GM23338 (cell line): ENCODE measurements at regions not wholly inside any gene's neighbourhood (a gene's known extent, or its start where the extent isn't known, plus 50 kb on each side); places are given as distances from the start of the nearest gene placed in this dataset.

ENCODE experiments used
- ATAC-seq: fragments of 200-7000 bp; cut with Tn5 transposase; 3 replicates; pipeline ENCODE4 v1.9.1; 2020
- DNase-seq: peaks from one replicate; pipeline ENCODE4 v3.0.0-alpha.2; 2015; ENCODE audit warnings: low spot score
- H2AFZ ChIP-seq: fragments of 200-600 bp; sonication (generic); 2 replicates; pipeline ENCODE4 v1.8.0; 2016; ENCODE audit warnings: antibody characterized with exemption, mild to moderate bottlenecking, moderate library complexity
- H3F3A ChIP-seq: fragments of 200-600 bp; sonication (generic); replicated peaks from 2 replicates; pipeline ENCODE4 v1.8.0; 2017; ENCODE audit warnings: antibody characterized with exemption, mixed run types, low read depth
- H3K27ac ChIP-seq: fragments of 200-600 bp; sonication (generic); 2 replicates; pipeline ENCODE4 v1.6.1; 2016; ENCODE audit warnings: low read depth
- H3K27me3 ChIP-seq: fragments of 200-600 bp; sonication (generic); 2 replicates; pipeline ENCODE4 v1.8.0; 2016; ENCODE audit warnings: mild to moderate bottlenecking, mixed run types, moderate library complexity; ENCODE audit not compliant: insufficient read depth
- H3K36me3 ChIP-seq: fragments of 200-600 bp; sonication (generic); 2 replicates; pipeline ENCODE4 v1.8.0; 2016; ENCODE audit warnings: mild to moderate bottlenecking; ENCODE audit not compliant: insufficient read depth
- H3K4me1 ChIP-seq: fragments of 200-600 bp; sonication (generic); 2 replicates; pipeline ENCODE4 v1.8.0; 2016; ENCODE audit warnings: mild to moderate bottlenecking, moderate library complexity; ENCODE audit not compliant: insufficient read depth
- H3K4me2 ChIP-seq: fragments of 200-600 bp; sonication (generic); 2 replicates; pipeline ENCODE4 v1.7.1; 2017; ENCODE audit warnings: mixed run types
- H3K4me3 ChIP-seq: fragments of 200-600 bp; sonication (generic); 2 replicates; pipeline ENCODE4 v1.6.1; 2016; ENCODE audit warnings: mixed run types
- H3K79me2 ChIP-seq: fragments of 200-600 bp; sonication (generic); replicated peaks from 2 replicates; pipeline ENCODE4 v1.8.0; 2017; ENCODE audit warnings: mild to moderate bottlenecking; ENCODE audit not compliant: insufficient read depth
- H3K9me2 ChIP-seq: fragments of 200-600 bp; sonication (generic); 2 replicates; pipeline ENCODE4 v1.8.0; 2017; ENCODE audit not compliant: insufficient read depth
- H4K20me1 ChIP-seq: fragments of 200-600 bp; sonication (generic); replicated peaks from 2 replicates; pipeline ENCODE4 v1.8.0; 2017; ENCODE audit warnings: mild to moderate bottlenecking; ENCODE audit not compliant: insufficient read depth
- H3K27ac Mint-ChIP-seq: 2 replicates; pipeline ENCODE4 v1.8.0; 2020; ENCODE audit warnings: inconsistent platforms, mild to moderate bottlenecking, moderate library complexity, mixed read lengths
- H3K27me3 Mint-ChIP-seq: 3 replicates; pipeline ENCODE4 v1.8.0; 2022; ENCODE audit warnings: low read depth, mild to moderate bottlenecking, moderate library complexity, mixed read lengths, inconsistent platforms; ENCODE audit not compliant: insufficient read depth, poor library complexity
- H3K36me3 Mint-ChIP-seq: 3 replicates; pipeline ENCODE4 v1.8.0; 2021; ENCODE audit warnings: low read depth, mild to moderate bottlenecking, inconsistent platforms, moderate library complexity, mixed read lengths
- H3K4me1 Mint-ChIP-seq: 3 replicates; pipeline ENCODE4 v1.8.0; 2020; ENCODE audit warnings: mild to moderate bottlenecking, inconsistent platforms, mixed read lengths
- H3K4me3 Mint-ChIP-seq: 3 replicates; pipeline ENCODE4 v1.8.0; 2021; ENCODE audit warnings: moderate library complexity, mild to moderate bottlenecking, inconsistent platforms, mixed read lengths
- H3K9me3 Mint-ChIP-seq: 3 replicates; pipeline ENCODE4 v1.8.0; 2020; ENCODE audit warnings: moderate library complexity, mild to moderate bottlenecking, inconsistent platforms, mixed read lengths
- CREB1 ChIP-seq: fragments of 250-450 bp; sonication (Bioruptor Pico); IDR thresholded peaks from 2 replicates; pipeline ENCODE4 v1.5.0; 2020; ENCODE audit warnings: low read depth, mild to moderate bottlenecking, moderate library complexity
- ETS1 ChIP-seq: IDR thresholded peaks from 2 replicates; pipeline ENCODE4 v1.6.1; 2016; ENCODE audit warnings: antibody characterized with exemption
- EZH2phosphoT487 ChIP-seq: fragments of 200-600 bp; sonication (generic); IDR thresholded peaks from one replicate; pipeline ENCODE4 v1.8.1; 2018; ENCODE audit warnings: antibody characterized with exemption; ENCODE audit not compliant: unreplicated experiment
- NANOG ChIP-seq: IDR thresholded peaks from 2 replicates; pipeline ENCODE4 v1.6.1; 2016; ENCODE audit warnings: antibody characterized with exemption, borderline replicate concordance
- REST ChIP-seq: IDR thresholded peaks from one replicate; pipeline ENCODE4 v1.6.1; 2018; ENCODE audit warnings: antibody characterized with exemption; ENCODE audit not compliant: unreplicated experiment
- STAT1 ChIP-seq: IDR thresholded peaks from one replicate; pipeline ENCODE4 v1.6.1; 2016; ENCODE audit warnings: antibody characterized with exemption; ENCODE audit not compliant: unreplicated experiment
- ZNF331 ChIP-seq: fragments of 250-450 bp; sonication (Bioruptor Pico); IDR thresholded peaks from 2 replicates; pipeline ENCODE4 v1.5.0; 2020; ENCODE audit warnings: low read depth, mild to moderate bottlenecking, moderate library complexity
- ZNF462 ChIP-seq: fragments of 250-450 bp; sonication (Bioruptor Pico); IDR thresholded peaks from 2 replicates; pipeline ENCODE4 v1.5.0; 2020; ENCODE audit warnings: mild to moderate bottlenecking, moderate library complexity
- TF ChIP-seq, protein P1 (sequence below), 2 experiments: fragments of 200-600 bp in 1 of 2; sonication (generic) in 1 of 2; conservative IDR thresholded peaks; 2 replicates each; pipeline versions ENCODE4 v1.5.1 to v1.6.1; 2016 to 2017; ENCODE audit warnings: antibody characterized with exemption in 2 of 2, low read depth in 2 of 2, mild to moderate bottlenecking in 2 of 2, moderate library complexity in 1 of 2

DNA sequence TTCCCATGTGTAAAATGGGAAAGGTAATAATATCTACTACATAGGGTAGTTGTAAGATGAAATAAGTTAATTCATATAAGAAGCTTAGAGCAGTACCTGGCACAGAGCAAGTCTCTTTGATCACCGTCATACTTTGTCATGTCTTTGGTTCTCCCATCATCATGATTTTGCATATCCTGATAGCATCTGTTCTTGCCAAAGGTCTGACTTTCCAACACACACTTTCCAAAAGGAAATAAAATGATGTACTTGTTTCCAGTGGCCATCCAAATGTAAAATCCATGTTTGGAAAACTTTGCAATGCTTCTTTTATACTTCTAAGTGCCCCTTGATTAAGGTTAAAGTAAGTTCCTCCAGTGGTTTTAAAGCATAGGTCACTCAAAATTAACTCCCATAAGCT lies 266.9 kb upstream of the PTGER4 start (continued):
- no peak for TF ChIP-seq REST
- no peak for TF ChIP-seq CREB1 (CRISPR knock-in tag)

GRCh38 chr5:40410964-40411635 lies 268.6 kb upstream of the PTGER4 start:
- no peak overlapping the region for H3K4me2 ChIP-seq
- H3K9me3 Mint-ChIP-seq = no peaks in the 10 kb centered on the region
- H3K27me3 Mint-ChIP-seq = no peaks in the 10 kb centered on the region
- H2AFZ ChIP-seq = no peak overlapping the region; the same call in 1 of the 2 replicates
- H4K20me1 ChIP-seq = no peaks in the 10 kb centered on the region
- no peak overlapping the region for H3K27ac Mint-ChIP-seq
- H3K4me3 ChIP-seq = no peak overlapping the region
- no peaks in the 10 kb centered on the region for H3K79me2 ChIP-seq
- TF ChIP-seq EZH2phosphoT487 (no peak), ETS1 (no peak), ZNF331 (no peak), NANOG (no peak), ZNF462 (CRISPR knock-in tag) (no peak), CREB1 (CRISPR knock-in tag) (no peak), STAT1 (no peak)
- TF ChIP-seq, protein P1, sequence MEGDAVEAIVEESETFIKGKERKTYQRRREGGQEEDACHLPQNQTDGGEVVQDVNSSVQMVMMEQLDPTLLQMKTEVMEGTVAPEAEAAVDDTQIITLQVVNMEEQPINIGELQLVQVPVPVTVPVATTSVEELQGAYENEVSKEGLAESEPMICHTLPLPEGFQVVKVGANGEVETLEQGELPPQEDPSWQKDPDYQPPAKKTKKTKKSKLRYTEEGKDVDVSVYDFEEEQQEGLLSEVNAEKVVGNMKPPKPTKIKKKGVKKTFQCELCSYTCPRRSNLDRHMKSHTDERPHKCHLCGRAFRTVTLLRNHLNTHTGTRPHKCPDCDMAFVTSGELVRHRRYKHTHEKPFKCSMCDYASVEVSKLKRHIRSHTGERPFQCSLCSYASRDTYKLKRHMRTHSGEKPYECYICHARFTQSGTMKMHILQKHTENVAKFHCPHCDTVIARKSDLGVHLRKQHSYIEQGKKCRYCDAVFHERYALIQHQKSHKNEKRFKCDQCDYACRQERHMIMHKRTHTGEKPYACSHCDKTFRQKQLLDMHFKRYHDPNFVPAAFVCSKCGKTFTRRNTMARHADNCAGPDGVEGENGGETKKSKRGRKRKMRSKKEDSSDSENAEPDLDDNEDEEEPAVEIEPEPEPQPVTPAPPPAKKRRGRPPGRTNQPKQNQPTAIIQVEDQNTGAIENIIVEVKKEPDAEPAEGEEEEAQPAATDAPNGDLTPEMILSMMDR (conservative IDR thresholded peaks at IDR 0.05; ENCODE audit: low read depth in 2 of 2) = no peak
- H3K36me3 Mint-ChIP-seq = no peaks in the 10 kb centered on the region
- ATAC-seq = no peak
- no peaks in the 10 kb centered on the region for H3K36me3 ChIP-seq
- no peaks in the 10 kb centered on the region for H3K27me3 ChIP-seq
- H3K27ac ChIP-seq = no peak overlapping the region
- peaks cover 7% of the 10 kb centered on the region; the same call in 1 of the 2 replicates for H3K9me2 ChIP-seq
- no peaks in the 10 kb centered on the region for H3F3A ChIP-seq
- H3K4me1 Mint-ChIP-seq = no peaks in the 10 kb centered on the region; the same call in 2 of the 3 replicates
- DNase-seq = no peak
- H3K4me3 Mint-ChIP-seq = no peak overlapping the region
- no peaks in the 10 kb centered on the region for H3K4me1 ChIP-seq
